ENCODE measurements at regions not wholly inside any gene's neighbourhood (a gene's known extent, or its start where the extent isn't known, plus 50 kb on each side); places are given as distances from the start of the nearest gene placed in this dataset.
"Not testable (repeated sequence)": the region's sequence is repeated elsewhere in the genome, so short reads cannot be mapped to it uniquely, and the experiment has no call there.

- not testable (repeated sequence) for TF ChIP-seq POLR2A (IDR thresholded peaks at IDR 0.05; ENCODE audit: extremely low read depth, insufficient read length); MAX (IDR thresholded peaks at IDR 0.05; ENCODE audit: low read depth, low read length); MYC (IDR thresholded peaks at IDR 0.05; ENCODE audit: low read depth, low read length)
- TF ChIP-seq CTCF (IDR thresholded peaks at IDR 0.05; ENCODE audit: low read depth, low read length), result peak; percentile 16
Observed at GRCh38 chr4:118629697-118630096, 55.5 kb upstream of the METTL14 start.
